Lower leg skin (tissue), 3 donors: ENCODE measurements at regions not wholly inside any gene's neighbourhood (a gene's known extent, or its start where the extent isn't known, plus 50 kb on each side); places are given as distances from the start of the nearest gene placed in this dataset.

Source experiments
- POLR2A ChIP-seq, 2 donors: fragments of 450-650 bp; IDR thresholded peaks; one replicate each; pipeline ENCODE4 v1.6.1; 2016 to 2017; ENCODE audit warnings: antibody characterized with exemption in 2 of 2, mild to moderate bottlenecking in 1 of 2, moderate library complexity in 1 of 2
- TF ChIP-seq, protein P1 (sequence below), 3 donors: fragments of 450-650 bp; IDR thresholded peaks; one replicate each; pipeline ENCODE4 v1.5.1; 2016; ENCODE audit warnings: antibody characterized with exemption in 3 of 3, mild to moderate bottlenecking in 3 of 3, moderate library complexity in 2 of 3

DNA sequence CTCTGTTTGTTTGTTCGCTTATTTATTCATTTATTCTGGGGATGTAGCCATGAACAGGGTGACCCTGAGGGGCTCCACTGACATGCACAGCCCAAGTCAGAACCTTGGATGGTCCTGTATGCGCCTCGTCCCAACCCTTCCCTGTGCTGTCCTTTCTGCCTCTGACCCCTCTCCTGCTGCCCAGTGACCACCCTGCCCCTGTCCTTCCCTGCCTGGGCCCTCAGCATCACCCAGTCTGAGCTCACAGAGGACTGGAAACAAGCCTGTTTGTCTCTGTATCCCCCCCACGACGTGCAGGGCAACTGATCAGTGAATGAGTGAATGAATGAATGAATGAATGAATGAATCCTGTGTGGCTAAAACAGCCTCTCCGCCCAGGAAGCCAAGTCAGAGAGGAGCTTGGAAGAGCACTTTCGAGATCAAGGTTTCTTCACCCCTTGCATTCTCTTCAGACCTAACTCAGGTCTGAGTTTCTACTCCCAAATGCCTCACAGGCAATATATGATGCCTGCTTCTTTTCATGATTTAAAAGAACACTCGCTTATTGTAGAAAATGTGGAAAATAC lies 157.7 kb downstream of the SMAD6 start:
- TF ChIP-seq, protein P1, sequence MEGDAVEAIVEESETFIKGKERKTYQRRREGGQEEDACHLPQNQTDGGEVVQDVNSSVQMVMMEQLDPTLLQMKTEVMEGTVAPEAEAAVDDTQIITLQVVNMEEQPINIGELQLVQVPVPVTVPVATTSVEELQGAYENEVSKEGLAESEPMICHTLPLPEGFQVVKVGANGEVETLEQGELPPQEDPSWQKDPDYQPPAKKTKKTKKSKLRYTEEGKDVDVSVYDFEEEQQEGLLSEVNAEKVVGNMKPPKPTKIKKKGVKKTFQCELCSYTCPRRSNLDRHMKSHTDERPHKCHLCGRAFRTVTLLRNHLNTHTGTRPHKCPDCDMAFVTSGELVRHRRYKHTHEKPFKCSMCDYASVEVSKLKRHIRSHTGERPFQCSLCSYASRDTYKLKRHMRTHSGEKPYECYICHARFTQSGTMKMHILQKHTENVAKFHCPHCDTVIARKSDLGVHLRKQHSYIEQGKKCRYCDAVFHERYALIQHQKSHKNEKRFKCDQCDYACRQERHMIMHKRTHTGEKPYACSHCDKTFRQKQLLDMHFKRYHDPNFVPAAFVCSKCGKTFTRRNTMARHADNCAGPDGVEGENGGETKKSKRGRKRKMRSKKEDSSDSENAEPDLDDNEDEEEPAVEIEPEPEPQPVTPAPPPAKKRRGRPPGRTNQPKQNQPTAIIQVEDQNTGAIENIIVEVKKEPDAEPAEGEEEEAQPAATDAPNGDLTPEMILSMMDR (IDR thresholded peaks at IDR 0.05) = no peak
- no peak for TF ChIP-seq POLR2A (IDR thresholded peaks at IDR 0.05)
